22Rv1 (cell line): ENCODE measurements at regions not wholly inside any gene's neighbourhood (a gene's known extent, or its start where the extent isn't known, plus 50 kb on each side); places are given as distances from the start of the nearest gene placed in this dataset.

Experiments
- CTCF ChIP-seq: fragments of 450-650 bp; IDR thresholded peaks from 2 replicates; pipeline ENCODE4 v1.5.1; 2017; ENCODE audit warnings: mild to moderate bottlenecking
- ZFX ChIP-seq: fragments of 450-650 bp; IDR thresholded peaks from 2 replicates; pipeline ENCODE4 v1.6.1; 2017; ENCODE audit warnings: antibody characterized with exemption, borderline replicate concordance

- TF ChIP-seq CTCF (no peak), ZFX (no peak)
These were observed 112.0 kb upstream of the SLC7A14 start for GRCh38 chr3:170697908-170698307.
